ENCODE measurements at regions not wholly inside any gene's neighbourhood (a gene's known extent, or its start where the extent isn't known, plus 50 kb on each side); places are given as distances from the start of the nearest gene placed in this dataset.
"Not testable (repeated sequence)": the region's sequence is repeated elsewhere in the genome, so short reads cannot be mapped to it uniquely, and the experiment has no call there.

DNA sequence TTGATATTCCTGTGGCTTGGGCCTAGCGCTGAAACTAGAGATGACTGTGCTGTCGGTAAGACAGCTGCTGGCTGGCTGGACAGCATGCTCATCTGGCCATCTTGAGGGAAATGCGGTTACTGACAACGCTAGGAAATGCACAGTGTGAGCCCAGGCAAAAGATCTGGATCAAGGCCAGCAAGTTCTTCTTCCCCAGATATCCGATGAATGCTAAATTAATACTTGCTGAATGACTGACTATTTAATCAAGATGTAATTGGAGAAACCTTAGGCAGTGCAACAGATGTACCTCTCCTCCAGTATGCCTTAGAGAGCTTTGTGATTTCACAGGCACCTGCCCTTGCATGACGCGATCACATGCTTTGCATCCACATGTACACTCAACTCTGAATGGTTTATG is 659.1 kb downstream of the EFNA5 start:
- no peak for DNase-seq (ENCODE audit: low read depth)
- TF ChIP-seq, protein P1, sequence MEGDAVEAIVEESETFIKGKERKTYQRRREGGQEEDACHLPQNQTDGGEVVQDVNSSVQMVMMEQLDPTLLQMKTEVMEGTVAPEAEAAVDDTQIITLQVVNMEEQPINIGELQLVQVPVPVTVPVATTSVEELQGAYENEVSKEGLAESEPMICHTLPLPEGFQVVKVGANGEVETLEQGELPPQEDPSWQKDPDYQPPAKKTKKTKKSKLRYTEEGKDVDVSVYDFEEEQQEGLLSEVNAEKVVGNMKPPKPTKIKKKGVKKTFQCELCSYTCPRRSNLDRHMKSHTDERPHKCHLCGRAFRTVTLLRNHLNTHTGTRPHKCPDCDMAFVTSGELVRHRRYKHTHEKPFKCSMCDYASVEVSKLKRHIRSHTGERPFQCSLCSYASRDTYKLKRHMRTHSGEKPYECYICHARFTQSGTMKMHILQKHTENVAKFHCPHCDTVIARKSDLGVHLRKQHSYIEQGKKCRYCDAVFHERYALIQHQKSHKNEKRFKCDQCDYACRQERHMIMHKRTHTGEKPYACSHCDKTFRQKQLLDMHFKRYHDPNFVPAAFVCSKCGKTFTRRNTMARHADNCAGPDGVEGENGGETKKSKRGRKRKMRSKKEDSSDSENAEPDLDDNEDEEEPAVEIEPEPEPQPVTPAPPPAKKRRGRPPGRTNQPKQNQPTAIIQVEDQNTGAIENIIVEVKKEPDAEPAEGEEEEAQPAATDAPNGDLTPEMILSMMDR (conservative IDR thresholded peaks at IDR 0.05; ENCODE audit: low read length), result no peak
- H3K4me3 ChIP-seq (ENCODE audit: low read length), result no peak overlapping the region

DNA sequence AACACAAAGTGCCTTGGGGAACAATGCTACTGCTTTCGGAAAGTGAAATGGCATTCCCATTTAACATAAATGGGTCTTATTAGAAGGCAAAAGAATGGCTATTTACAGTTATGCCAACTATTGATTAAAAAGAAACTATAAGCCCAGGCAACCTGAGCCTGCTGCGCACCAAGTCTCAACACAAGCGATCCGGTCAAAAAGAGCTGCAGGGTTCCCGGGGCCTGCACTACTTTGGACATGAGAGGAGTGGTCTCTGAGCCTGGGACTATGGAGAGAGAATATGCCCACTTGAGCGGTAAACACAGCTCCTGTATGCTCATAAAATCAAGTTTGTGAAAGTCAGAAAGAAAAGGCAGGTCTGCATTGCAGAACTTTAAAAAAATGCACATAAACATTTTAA is 660.7 kb downstream of the EFNA5 start:
- TF ChIP-seq, protein P1 (conservative IDR thresholded peaks at IDR 0.05; ENCODE audit: low read length), result no peak
- no peak overlapping the region for H3K4me3 ChIP-seq (ENCODE audit: low read length)
- no peak for DNase-seq (ENCODE audit: low read depth)

DNA sequence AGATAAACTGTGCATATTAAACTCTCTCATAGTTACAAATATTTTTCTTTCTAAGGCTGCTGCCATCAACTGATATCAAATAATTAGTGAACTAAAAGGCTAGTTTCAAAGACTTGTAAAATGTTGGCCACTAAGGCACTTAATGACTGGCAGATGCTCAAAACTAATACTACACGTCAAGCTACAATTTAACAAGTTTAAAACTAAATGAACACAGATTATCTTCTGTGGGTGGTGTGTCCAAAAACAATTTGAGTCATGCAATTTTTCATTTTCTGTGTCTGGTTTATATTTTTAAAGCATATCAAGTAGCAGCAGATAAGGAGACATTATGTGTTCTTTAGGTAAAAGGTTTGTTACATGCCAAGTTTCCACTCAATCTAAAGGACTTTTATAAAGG is 665.1 kb downstream of the EFNA5 start:
- no peak for DNase-seq (ENCODE audit: low read depth)
- TF ChIP-seq, protein P1 (conservative IDR thresholded peaks at IDR 0.05; ENCODE audit: low read length), result no peak
- no peak overlapping the region for H3K4me3 ChIP-seq (ENCODE audit: low read length)

DNA sequence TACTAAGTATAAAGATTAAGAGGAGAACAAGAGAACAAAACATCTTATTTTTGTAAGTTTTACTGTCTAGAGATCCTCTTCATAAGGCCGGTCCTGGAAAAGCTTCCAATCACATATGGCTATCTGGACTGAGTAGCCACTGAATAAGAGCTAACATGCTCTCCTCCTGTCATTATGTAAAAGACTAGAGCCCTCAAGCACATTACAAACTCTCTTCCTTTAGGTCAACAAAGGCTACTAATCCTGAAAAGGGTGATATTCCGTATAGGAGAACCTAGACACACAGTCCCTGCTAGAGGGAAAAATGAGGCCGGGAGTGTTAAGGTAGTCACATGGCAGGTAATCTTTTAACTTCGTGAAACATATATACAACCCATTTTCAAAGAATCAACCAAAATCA is 665.6 kb downstream of the EFNA5 start:
- no peak overlapping the region for H3K4me3 ChIP-seq (ENCODE audit: low read length)
- no peak for DNase-seq (ENCODE audit: low read depth)
- TF ChIP-seq, protein P1 (conservative IDR thresholded peaks at IDR 0.05; ENCODE audit: low read length), result no peak

DNA sequence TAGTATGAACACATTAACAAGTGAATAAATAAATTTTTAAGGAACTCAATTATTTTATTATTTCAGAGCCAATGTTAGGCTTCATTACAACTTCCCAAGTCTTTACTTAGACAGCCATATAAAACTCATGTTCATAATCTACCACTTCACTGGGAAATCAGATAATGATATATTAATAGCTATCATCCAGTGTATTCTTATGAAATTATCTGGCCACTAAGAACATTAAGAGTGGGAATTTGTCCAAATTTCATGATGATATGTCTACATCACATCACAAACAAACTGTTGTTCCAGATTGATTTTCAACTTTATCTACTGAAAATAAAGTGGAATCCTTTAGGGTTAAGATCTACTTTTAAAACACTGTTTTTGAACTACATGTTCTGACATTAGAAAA is 668.6 kb downstream of the EFNA5 start:
- TF ChIP-seq, protein P1 (conservative IDR thresholded peaks at IDR 0.05; ENCODE audit: low read length), result no peak
- no peak overlapping the region for H3K4me3 ChIP-seq (ENCODE audit: low read length)
- DNase-seq (ENCODE audit: low read depth), result no peak

DNA sequence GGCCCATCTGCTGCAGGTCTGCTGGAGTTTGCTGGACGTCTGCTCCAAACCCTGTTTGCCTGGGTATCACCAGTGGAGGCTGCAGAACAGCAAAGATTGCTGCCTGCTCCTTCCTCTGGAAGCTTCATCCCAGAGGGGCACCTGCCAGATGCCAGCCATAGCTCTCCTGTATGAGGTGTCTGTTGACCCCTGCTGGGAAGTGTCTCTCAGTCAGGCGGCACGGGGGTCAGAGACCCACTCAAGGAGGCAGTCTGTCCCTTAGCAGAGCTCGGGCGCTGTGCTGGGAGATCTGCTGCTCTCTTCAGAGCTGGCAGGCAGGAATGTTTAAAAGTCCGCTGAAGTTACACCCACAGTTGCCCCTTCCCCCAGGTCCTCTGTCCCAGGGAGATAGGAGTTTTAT is 671.2 kb downstream of the EFNA5 start:
- not testable (repeated sequence) for DNase-seq (ENCODE audit: low read depth); H3K4me3 ChIP-seq (ENCODE audit: low read length)

DNA sequence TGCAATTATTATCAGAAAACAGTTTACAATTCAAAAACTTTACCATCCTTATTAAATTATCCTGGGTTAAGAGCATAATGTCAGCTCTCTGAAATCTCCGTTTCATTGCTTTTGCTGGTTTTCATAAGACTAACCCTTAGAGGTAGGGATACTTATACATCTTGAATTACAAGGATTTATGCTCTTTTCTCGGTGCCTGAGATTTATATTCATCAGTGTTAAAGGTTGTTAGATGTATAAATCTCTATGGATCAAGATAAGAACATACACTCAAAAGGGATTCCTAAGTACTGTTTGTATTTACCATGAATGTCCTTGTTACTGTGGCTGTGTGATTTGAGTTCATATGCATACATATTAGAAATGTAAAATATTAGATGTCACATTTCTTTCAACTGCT is 684.7 kb downstream of the EFNA5 start:
- no peak for DNase-seq (ENCODE audit: low read depth)
- H3K4me3 ChIP-seq (ENCODE audit: low read length), result no peak overlapping the region
- TF ChIP-seq, protein P1 (conservative IDR thresholded peaks at IDR 0.05; ENCODE audit: low read length), result no peak

DNA sequence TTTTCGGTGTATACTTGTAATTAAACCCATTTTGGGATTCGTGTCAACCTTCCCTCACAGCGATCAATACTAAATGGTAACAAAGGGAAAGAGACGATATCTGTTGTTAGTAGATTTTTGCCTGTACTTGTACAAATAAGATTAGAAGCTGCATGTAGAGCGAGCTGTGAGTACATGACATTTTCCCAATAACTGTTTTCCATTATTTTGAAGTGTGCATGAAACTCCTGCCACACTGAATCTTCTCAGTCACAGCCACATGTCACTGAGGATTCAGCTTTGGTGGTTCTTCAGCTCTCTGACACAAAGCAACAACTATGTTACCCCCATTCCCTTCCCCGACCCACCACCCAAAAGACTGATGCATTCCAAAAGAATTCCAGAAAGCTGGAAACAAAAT is 685.6 kb downstream of the EFNA5 start:
- TF ChIP-seq, protein P1 (conservative IDR thresholded peaks at IDR 0.05; ENCODE audit: low read length), result no peak
- no peak overlapping the region for H3K4me3 ChIP-seq (ENCODE audit: low read length)
- DNase-seq (ENCODE audit: low read depth), result no peak

DNA sequence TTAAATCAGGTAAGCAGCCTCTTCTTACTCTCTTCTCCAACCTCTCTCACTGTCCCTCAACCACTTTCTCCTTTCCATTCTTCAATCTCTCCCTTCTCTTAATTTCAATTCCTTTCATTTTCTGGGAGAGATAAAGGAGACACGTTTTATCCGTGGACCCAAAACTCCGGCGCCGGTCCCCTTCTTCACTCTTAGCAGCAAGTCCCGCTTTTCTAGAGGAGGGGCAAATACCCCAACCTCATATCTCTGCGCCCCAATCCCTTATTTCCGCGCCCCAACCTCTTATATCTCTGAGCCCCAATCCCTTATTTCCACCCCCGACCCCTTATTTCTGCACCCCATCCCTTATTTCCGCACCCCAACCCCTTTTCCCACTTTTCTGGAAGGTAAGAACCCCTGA is 691.6 kb downstream of the EFNA5 start:
- DNase-seq (ENCODE audit: low read depth); H3K4me3 ChIP-seq (ENCODE audit: low read length): not testable (repeated sequence)

DNA sequence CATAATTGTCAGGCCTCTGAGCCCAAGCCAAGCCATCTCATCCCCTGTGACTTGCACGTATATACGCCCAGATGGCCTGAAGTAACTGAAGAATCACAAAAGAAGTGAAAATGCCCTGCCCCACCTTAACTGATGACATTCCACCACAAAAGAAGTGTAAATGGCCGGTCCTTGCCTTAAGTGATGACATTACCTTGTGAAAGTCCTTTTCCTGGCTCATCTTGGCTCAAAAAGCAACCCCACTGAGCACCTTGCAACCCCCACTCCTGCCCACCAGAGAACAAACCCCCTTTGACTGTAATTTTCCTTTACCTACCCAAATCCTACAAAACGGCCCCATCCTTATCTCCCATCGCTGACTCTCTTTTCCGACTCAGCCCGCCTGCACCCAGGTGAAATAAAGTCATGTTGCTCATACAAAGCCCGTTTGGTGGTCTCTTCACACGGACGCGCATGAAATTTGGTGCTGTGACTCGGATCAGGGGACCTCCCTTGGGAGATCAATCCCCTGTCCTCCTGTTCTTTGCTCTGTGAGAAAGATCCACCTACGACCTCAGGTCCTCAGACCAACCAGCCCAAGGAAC is 692.1 kb downstream of the EFNA5 start:
- DNase-seq (ENCODE audit: low read depth); H3K4me3 ChIP-seq (ENCODE audit: low read length): not testable (repeated sequence)
